HG03139 (cell line): ENCODE measurements at regions not wholly inside any gene's neighbourhood (a gene's known extent, or its start where the extent isn't known, plus 50 kb on each side); places are given as distances from the start of the nearest gene placed in this dataset.
A peak's percentile ranks its signal among the peaks of the same experiment; 100 is the strongest.

ENCODE experiments used
- ATAC-seq: cut with Tn5 transposase; IDR thresholded peaks from one replicate; pipeline ENCODE4 v1.9.1; 2021; ENCODE audit not compliant: unreplicated experiment

DNA sequence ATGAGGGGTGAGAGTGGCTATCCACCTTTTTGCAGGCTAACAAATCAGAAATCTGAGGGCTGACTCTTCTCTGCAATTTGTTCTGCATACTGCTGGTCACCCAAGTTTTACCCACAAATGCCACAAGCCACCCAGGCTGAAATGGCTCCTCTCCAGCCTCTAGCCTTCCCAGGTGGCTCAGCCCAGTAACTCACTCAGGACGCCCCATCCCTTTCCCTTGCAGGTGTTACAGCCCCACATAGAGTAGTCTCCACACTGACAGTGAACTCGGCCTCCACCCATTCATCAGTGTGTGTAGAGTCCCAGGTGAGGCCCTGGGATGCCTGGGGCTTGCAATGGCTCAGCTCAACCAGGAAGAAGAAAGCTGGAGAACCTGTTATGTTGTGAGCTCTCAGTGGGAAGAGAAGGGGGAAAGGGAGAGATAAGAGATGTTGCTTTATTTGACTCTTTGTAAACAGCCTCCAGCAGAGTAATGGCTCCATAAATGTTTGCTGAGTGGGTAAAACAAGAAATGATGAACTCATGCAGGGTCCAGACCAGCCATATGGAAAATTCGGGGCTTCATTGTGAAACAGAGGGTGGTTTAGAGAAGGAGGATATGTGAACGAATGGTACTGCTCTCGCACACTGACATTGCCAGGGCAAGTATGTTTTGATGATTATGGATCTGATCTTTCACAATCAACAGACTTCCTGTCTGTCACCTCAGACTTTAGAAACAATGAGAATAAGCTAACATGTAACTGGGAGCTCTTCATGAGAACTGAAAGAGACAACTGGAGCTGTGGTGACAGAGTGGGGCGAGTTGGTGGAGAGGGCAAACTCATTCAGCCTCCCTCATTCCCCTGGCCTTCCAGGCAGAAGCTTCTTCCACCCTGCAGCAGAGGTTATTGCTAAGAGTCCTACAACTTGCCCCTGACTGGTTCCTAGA lies 74.2 kb upstream of the RFC3 start:
- peak; percentile 73 for ATAC-seq

DNA sequence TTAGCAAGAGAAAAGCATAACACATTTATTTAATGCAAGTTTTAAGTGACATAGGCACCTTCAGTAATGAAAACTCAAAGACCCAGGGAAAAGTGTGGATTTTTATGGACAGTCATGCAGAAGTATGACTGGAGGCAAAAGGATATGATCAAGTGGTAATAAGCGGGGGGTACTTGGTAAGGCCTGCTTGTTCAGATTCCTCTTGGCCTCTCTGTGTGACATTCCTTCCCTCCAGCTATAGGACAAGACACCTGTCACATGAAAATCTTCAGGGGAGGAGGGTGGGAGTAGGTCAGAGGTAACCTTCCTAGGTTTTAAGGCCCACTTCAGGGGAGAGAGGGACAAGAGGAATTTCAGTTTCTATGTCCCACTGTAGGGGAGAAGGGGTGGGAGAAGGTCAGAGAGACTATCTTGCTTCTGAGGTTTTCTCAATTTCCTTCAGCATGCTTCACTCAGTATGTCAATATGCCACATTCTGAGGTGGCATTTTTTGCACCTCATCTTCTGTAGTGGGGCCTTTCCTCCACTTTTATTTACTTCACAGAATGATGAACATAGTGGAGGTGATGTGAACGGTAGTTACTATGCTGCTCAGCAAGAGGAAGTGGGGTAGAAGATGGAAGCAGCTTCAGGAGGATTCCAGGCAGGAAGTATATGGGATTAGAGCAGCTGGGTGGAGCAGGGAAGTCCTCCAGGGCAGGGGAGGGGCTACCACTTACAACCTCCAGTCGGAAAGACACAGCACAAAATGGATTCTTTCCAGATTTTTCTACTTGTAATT lies 73.2 kb upstream of the RFC3 start:
- ATAC-seq: no peak

- ATAC-seq: peak; percentile 38
These were observed 72.3 kb upstream of the RFC3 start for GRCh38 chr13:33745370-33746324.

- ATAC-seq: no peak
These were observed 71.1 kb upstream of the RFC3 start for GRCh38 chr13:33746867-33747266.

- ATAC-seq: no peak
These were observed 66.8 kb upstream of the RFC3 start for GRCh38 chr13:33751151-33751550.

DNA sequence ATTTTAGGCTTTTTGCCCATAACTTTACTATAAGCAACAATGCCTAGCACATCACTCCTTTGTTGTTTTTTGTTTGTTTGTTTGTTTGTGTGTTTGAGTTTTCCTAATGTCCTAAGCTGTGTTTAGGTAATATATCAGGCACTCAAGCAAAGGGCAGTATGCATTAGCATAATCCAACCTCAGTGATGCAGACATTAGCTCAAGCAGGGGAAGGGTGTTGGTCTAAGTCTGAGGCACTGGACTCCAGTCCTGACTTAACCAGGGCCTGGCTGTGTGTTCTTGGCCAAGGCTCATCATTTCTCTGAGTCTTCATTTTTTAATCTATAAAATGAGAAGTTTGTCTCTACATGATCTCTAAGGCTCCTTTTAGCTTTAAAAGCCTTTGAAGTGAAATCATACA lies 65.9 kb upstream of the RFC3 start:
- no peak for ATAC-seq

DNA sequence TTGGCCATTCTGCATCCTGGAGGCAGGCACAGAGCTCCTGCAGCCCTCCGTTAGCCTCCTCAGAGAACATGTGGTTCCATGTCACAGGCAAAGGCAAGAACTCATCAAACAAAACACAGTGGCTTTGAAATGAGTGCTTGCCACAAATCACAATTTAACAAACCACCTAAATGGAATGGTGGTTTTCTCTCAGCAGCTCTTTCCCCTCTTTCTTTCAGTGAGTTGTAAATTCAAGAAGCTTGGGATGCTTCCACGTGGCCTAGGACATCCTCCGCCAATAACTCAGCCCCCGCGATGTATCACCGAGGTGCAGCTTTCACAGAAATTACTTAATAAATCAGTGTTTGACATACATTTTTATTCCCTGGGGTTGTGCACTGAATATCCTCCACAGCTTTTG lies 65.4 kb upstream of the RFC3 start:
- no peak for ATAC-seq

DNA sequence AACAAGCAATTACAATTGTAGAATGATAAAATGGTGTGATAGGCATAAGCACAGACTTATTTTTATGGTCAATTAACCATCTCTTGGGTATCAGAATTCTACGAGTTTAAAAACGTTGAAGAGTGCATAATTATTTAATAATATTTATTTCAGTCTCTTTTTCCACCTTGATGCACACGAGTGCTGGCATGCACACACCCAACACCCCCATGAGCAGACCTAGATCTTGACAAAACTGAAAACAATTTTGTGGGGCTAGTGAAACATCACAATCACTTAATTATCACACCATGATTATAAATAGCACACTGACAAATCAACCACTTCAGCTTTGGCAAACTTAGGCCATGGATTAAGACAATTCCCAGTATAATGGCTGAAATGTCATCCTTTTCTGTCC lies 61.0 kb upstream of the RFC3 start:
- ATAC-seq: no peak

DNA sequence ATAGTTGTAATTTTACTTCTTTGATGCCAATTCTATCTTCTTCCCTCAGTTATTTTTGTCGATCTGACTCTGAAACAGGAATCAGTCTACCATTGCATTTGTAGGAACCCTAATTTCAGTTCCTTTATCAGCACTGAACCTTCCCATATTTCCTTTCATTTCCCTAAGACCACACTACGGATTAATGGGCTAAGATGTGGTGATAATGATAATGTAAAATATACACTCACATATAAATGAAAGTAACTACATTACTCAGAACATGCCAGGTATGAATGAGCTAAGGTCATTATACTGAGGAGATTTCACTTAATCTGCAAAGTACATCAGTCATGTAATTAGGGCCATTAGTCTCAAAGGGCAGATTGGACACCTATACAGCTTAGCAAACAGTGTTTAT lies 60.2 kb upstream of the RFC3 start:
- ATAC-seq: peak; percentile 67

GRCh38 chr13:33758113-33758512 lies 59.8 kb upstream of the RFC3 start:
- ATAC-seq: peak; percentile 42

- no peak for ATAC-seq
These were observed 56.2 kb upstream of the RFC3 start for GRCh38 chr13:33761740-33762139.

- no peak for ATAC-seq
These were observed 54.9 kb upstream of the RFC3 start for GRCh38 chr13:33763021-33763420.

DNA sequence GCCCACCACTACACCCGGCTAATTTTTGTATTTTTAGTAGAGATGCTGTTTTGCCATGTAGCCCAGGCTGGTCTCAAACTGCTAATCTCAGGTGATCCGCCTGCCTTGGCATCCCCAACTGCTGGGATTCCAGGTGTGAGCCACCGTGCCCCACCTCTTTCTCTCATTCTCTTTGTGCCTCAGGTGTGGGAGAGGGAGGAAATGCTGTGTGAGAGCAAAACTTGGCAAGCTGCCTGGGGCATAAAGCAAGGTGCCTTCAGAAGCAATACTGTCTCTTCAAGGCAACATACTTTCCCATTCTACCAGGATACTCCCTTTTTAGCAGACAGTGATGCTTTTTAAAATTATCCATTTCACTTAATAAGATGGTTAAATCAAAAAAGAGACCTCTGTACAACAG lies 53.2 kb upstream of the RFC3 start:
- ATAC-seq: no peak

DNA sequence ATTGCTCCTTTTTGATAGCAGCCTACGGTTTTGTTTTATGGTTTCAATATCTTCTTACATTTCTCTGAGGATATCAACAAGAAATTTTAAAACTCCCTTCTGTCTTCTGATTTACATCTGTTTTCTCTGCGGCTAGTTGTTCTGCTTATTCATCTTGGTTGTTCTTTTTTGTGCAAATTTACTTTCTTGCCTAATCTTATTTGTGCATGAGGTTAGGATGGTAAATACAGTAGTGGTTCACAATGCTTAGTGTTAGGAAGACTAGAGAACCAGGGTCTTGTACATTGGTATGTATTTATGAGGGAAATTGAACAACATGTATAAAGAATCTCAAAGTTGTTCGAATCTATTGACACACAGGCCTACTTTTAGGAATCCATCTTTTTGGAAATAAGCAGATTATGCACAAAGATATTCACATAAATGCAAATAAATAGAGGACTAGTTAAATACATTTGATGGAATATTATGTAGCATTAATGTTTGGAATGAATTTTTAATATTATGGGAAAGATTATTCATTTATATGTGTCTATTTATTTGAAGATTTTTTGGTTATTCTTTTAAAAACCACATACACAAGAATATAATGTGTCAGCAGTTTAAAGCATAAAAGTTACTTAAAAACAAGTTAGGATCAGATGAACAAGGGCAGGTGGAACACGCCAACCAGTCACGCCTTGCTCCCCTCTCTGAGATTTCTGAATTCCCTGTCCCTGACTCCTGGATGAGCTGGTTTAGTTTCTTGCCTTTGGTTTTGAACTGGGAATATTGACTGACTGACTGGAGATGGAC lies 51.4 kb upstream of the RFC3 start:
- ATAC-seq: no peak

- no peak for ATAC-seq
These were observed 50.8 kb upstream of the RFC3 start for GRCh38 chr13:33767140-33767539.
